Activated CD4-positive, alpha-beta T cell treated with anti-CD3 and anti-CD28 coated beads, Interleukin-2, Interleukin-4, amounts not matched to agents 100 ng/mL and 50 ng/mL, durations not matched to agents 16 hours and 8 hours (primary cell): ENCODE measurements at regions not wholly inside any gene's neighbourhood (a gene's known extent, or its start where the extent isn't known, plus 50 kb on each side); places are given as distances from the start of the nearest gene placed in this dataset.
A peak's percentile ranks its signal among the peaks of the same experiment; 100 is the strongest.

Source experiments
- DNase-seq: peaks from one replicate; pipeline ENCODE4 v3.0.0-alpha.2; 2020; ENCODE audit warnings: low spot score

DNA sequence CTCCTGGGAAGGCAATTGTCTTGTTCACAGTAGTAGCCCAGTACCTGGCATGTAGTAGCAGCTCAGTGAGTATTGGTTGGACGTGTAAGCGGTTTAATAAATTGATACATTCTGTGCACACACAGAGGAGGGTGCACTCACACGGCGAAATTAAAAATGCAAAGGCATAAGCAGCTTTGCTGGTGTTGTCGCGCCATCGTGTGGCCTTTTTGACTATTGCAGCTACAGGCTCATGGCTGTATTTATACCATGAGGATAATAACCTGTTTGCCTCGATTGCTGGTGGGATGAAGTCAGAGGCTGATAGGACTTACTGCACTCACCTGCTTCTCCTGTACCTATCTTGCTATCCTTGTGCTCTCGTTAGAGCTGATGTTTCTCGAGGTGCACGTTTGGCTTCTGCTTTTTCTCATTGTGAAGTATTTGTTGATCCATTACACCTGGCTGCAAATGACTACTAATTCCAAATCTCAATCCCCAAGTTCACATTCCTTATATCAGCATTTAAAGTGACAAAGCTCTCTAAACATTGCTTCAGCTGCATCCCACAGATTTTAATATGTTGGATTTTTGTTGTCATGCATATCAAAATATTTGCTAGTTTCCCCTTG, 61.5 kb downstream of the TBXT start:
- peak; percentile 68 for DNase-seq

GRCh38 chr6:166105341-166106075, 62.1 kb downstream of the TBXT start:
- DNase-seq, result no peak

GRCh38 chr6:166104872-166105271, 62.8 kb downstream of the TBXT start:
- no peak for DNase-seq

- no peak for DNase-seq
Observed at GRCh38 chr6:166104107-166104506, 63.5 kb downstream of the TBXT start.

GRCh38 chr6:166101819-166102419, 65.7 kb downstream of the TBXT start:
- no peak for DNase-seq

- peak; percentile 64 for DNase-seq
Observed at GRCh38 chr6:166097914-166098522, 69.6 kb downstream of the TBXT start.

DNA sequence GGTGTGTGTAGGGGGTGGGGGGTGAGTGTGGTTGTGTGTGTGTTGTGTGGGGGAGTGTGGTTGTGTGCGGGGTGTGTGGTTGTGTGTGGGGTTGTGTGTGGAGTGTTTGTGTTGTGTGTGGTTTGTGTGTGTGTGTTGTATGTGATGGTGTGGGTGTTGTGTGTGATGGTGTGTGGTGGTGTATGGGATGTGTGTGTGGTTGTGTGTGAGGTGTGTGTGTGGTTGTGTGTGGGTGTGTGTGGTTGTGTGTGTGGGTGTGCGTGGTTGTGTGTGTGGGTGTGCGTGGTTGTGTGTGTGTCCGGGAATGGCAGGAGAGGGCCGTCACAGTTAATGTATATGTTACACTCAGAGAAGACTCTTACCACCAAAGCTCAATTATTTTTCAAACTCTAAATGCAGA, 79.8 kb downstream of the TBXT start:
- DNase-seq, result no peak

DNA sequence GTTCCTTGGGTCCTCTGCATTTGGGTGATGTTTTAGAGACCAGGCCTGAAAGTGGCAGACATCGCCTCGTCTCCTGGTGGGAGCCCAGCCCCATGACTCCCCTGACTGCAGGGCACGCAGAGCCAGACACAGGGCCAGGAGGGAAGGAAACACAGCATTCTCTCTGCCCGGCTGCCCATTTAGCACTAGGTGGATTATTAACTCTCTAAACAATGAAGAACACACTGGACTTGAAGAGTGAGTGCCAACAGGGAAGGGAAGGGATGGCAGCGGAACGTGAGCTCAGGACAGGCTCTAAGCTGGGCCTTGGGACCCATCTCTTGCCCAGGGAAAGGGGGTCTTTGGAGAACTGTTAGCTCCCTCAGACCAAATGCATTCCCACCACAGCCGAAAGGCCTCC, 80.4 kb downstream of the TBXT start:
- DNase-seq, result no peak

DNA sequence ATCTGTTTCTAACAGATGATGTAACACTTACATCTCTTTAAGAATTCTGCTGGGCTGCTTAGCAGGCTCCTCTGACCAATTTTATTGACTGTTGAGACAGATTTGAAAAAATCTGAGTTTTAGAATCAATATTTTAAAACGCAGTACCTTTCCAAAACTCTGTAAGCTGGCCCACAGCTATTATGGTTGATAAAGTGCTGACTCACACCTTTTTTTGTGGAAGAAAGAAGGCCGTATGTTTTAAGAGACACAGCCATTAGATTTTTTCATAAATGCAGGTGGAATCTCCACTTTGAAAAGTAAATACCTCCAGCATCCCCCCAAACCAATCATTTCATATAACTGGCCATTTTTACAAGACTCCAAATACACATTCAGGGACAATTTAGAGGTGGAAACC, 82.2 kb downstream of the TBXT start:
- DNase-seq, result no peak

DNA sequence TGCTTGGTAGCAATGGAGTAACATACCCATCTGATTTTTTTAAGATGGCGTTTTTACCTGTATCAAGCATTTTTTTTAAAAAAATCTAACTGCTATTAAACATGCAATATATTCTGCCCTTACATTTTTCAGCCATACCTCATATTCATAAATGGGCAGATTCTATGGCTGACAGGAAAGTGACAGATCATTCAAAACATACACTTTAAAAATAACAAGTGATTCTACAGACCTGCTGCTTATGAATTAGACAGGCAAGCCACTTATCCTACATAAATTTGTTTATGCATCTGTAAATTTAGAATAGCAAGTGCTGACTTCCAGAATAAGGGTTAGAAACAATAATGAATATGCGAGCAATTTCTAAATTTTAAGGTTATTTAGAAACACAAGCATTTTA, 82.7 kb downstream of the TBXT start:
- DNase-seq, result no peak

GRCh38 chr6:166079841-166080240, 87.8 kb downstream of the TBXT start:
- DNase-seq, result no peak

GRCh38 chr6:166078294-166078693, 89.4 kb downstream of the TBXT start:
- no peak for DNase-seq

GRCh38 chr6:166076625-166077024, 91.0 kb downstream of the TBXT start:
- no peak for DNase-seq

GRCh38 chr6:166075925-166076324, 91.7 kb downstream of the TBXT start:
- no peak for DNase-seq

- no peak for DNase-seq
Observed at GRCh38 chr6:166075186-166075585, 92.5 kb downstream of the TBXT start.

- DNase-seq, result no peak
Observed at GRCh38 chr6:166073082-166073481, 94.6 kb downstream of the TBXT start.

DNA sequence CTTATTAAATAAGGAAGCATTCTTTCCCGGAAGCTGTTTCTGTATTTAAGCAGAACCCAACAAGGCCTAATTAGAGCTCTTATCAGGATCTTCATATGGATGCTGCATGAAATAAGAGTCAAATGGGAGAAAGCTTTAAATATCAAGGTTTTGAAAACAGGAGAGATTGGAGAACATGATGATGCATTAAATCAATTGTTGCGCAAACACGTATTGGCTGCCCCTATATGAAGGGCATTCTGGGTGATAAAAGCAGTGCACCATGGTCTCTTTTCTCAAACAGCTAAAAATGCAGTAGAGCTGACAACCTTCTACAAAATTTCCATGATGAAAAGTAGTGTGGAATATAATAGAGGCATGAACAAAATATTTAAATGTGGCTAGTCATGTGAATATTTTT, 98.9 kb downstream of the TBXT start:
- no peak for DNase-seq

GRCh38 chr6:166058064-166058739, 109.4 kb downstream of the TBXT start:
- DNase-seq, result no peak

DNA sequence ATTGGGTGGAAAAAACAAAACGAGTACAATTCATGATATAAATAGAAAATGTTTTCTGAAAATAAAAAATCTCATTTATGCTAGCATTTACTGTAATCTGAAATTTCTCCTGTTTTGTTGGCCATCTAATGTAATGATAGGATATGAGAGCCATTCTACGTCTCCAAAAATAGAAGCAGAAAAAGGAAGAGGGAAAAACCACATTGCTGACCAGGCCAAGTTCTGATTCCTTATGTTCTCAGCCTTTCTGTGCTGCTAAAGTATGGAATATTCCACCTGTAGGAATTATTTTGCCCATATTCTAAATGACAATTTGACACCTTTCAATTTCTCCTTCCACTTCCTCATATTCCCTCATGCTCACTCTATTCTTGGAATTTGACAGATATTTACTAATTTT, 110.2 kb downstream of the TBXT start:
- no peak for DNase-seq

GRCh38 chr6:166056637-166057036, 111.0 kb downstream of the TBXT start:
- DNase-seq, result no peak

DNA sequence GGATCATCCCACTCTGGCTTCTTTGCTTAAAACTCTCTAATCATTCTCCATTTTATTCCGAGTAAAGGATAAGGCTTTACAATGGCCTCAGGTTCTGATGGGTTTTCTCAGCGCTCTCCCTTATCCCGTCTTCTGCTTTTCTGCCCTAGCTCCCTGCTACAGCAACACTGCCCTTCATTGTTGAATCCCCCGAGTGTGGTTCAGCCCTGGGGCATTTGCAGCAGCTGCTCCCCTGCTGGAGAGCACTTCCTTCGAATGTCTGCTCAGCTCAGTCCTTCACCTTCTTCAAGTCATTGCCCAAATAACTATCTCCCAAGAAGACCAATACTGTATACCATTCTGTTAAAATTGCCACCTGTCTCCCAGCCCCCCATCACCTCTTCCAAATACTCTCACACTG, 111.8 kb downstream of the TBXT start:
- no peak for DNase-seq

- no peak for DNase-seq
Observed at GRCh38 chr6:166052837-166053236, 114.8 kb downstream of the TBXT start.

DNA sequence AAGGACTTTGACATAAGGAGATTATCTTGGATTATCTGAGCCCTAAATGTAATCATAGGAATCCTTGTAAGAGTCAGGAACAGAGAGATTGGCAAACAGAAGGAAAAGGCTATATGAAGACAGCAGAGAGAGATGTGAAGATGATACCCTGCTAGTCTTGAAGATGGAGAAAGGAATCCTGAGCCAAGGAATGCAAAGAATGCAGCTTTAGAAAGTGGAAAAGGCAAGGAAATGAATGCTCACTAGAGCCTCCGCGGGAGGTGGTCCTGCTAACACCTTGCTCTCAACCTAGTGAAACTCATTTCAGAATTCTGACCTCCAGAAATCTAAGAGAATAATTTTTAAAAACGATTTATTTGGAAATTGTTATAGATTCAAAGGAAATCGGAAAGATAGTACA, 117.1 kb downstream of the TBXT start:
- no peak for DNase-seq
